Type B pancreatic cell (in vitro differentiated cells): ENCODE measurements at regions not wholly inside any gene's neighbourhood (a gene's known extent, or its start where the extent isn't known, plus 50 kb on each side); places are given as distances from the start of the nearest gene placed in this dataset.

Source experiments
- DNase-seq: peaks from one replicate; pipeline ENCODE4 v3.0.0; 2021; ENCODE audit warnings: mixed read lengths; ENCODE audit not compliant: unreplicated experiment; ENCODE audit errors: extremely low spot score
- H3K27ac Mint-ChIP-seq: 2 replicates; pipeline ENCODE4 v1.8.0; 2021; ENCODE audit warnings: mild to moderate bottlenecking, mixed read lengths
- H3K27me3 Mint-ChIP-seq: 2 replicates; pipeline ENCODE4 v1.8.0; 2021; ENCODE audit warnings: mixed read lengths
- H3K36me3 Mint-ChIP-seq: 2 replicates; pipeline ENCODE4 v1.8.0; 2021; ENCODE audit warnings: mixed read lengths
- H3K4me1 Mint-ChIP-seq: one replicate; pipeline ENCODE4 v1.8.0; 2021; ENCODE audit warnings: mixed read lengths; ENCODE audit not compliant: unreplicated experiment
- H3K4me3 Mint-ChIP-seq: 2 replicates; pipeline ENCODE4 v1.8.0; 2021; ENCODE audit warnings: mild to moderate bottlenecking, mixed read lengths
- H3K9me3 Mint-ChIP-seq: 2 replicates; pipeline ENCODE4 v1.8.0; 2021; ENCODE audit warnings: mixed read lengths
- TF ChIP-seq, protein P1 (sequence below): fragments of 200-600 bp; sonication (generic); conservative IDR thresholded peaks from 2 replicates; pipeline ENCODE4 v1.5.0; 2021; ENCODE audit warnings: antibody characterized with exemption, mild to moderate bottlenecking

GRCh38 chr12:14275886-14276285 is 89.6 kb upstream of the ATF7IP start:
- Mint-ChIP-seq H3K4me1 (peaks cover 6% of the 10 kb centered on the region), H3K27ac (no peak overlapping the region), H3K9me3 (peaks cover 14% of the 10 kb centered on the region), H3K4me3 (no peak overlapping the region), H3K36me3 (peaks cover 16% of the 10 kb centered on the region), H3K27me3 (no peaks in the 10 kb centered on the region)
- TF ChIP-seq, protein P1, sequence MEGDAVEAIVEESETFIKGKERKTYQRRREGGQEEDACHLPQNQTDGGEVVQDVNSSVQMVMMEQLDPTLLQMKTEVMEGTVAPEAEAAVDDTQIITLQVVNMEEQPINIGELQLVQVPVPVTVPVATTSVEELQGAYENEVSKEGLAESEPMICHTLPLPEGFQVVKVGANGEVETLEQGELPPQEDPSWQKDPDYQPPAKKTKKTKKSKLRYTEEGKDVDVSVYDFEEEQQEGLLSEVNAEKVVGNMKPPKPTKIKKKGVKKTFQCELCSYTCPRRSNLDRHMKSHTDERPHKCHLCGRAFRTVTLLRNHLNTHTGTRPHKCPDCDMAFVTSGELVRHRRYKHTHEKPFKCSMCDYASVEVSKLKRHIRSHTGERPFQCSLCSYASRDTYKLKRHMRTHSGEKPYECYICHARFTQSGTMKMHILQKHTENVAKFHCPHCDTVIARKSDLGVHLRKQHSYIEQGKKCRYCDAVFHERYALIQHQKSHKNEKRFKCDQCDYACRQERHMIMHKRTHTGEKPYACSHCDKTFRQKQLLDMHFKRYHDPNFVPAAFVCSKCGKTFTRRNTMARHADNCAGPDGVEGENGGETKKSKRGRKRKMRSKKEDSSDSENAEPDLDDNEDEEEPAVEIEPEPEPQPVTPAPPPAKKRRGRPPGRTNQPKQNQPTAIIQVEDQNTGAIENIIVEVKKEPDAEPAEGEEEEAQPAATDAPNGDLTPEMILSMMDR: no peak
- DNase-seq: no peak

- DNase-seq: no peak
- H3K4me3 Mint-ChIP-seq: no peak overlapping the region
- peaks cover 9% of the 10 kb centered on the region for H3K9me3 Mint-ChIP-seq
- TF ChIP-seq, protein P1: no peak
- peaks cover 11% of the 10 kb centered on the region for H3K36me3 Mint-ChIP-seq
- no peak overlapping the region for H3K27ac Mint-ChIP-seq
- H3K27me3 Mint-ChIP-seq: no peaks in the 10 kb centered on the region
- peaks cover under 1% of the 10 kb centered on the region for H3K4me1 Mint-ChIP-seq
Measured at GRCh38 chr12:14278294-14278953, 87.1 kb upstream of the ATF7IP start.

- Mint-ChIP-seq H3K36me3 (peaks cover 10% of the 10 kb centered on the region), H3K27ac (no peak overlapping the region), H3K4me3 (no peak overlapping the region), H3K4me1 (peaks cover 13% of the 10 kb centered on the region), H3K27me3 (no peaks in the 10 kb centered on the region), H3K9me3 (peaks cover 6% of the 10 kb centered on the region)
- TF ChIP-seq, protein P1: no peak
- DNase-seq: no peak
Measured at GRCh38 chr12:14279845-14280244, 85.6 kb upstream of the ATF7IP start.

- Mint-ChIP-seq H3K36me3 (peaks cover 10% of the 10 kb centered on the region), H3K27ac (no peak overlapping the region), H3K9me3 (peaks cover 6% of the 10 kb centered on the region), H3K27me3 (no peaks in the 10 kb centered on the region), H3K4me3 (no peak overlapping the region), H3K4me1 (peaks cover 13% of the 10 kb centered on the region)
- no peak for DNase-seq
- TF ChIP-seq, protein P1: no peak
Measured at GRCh38 chr12:14280921-14281320, 84.6 kb upstream of the ATF7IP start.

GRCh38 chr12:14281539-14281938 is 83.9 kb upstream of the ATF7IP start:
- peaks cover 6% of the 10 kb centered on the region for H3K9me3 Mint-ChIP-seq
- no peak for DNase-seq
- H3K27me3 Mint-ChIP-seq: no peaks in the 10 kb centered on the region
- peaks cover 13% of the 10 kb centered on the region for H3K4me1 Mint-ChIP-seq
- H3K27ac Mint-ChIP-seq: no peak overlapping the region
- H3K36me3 Mint-ChIP-seq: peaks cover 10% of the 10 kb centered on the region
- TF ChIP-seq, protein P1: no peak
- no peak overlapping the region for H3K4me3 Mint-ChIP-seq
